Coronary artery (tissue), 2 donors: ENCODE measurements at regions not wholly inside any gene's neighbourhood (a gene's known extent, or its start where the extent isn't known, plus 50 kb on each side); places are given as distances from the start of the nearest gene placed in this dataset.

Source experiments
- DNase-seq: peaks from one replicate; pipeline ENCODE4 v3.0.0-alpha.2; 2017; ENCODE audit warnings: low spot score
- H3K27ac ChIP-seq, 2 donors: fragments of 200-600 bp; sonication (generic); one replicate each; pipeline ENCODE4 v1.5.1; 2016 to 2019
- H3K4me3 ChIP-seq: fragments of 200-600 bp; sonication (generic); 2 replicates; pipeline ENCODE4 v1.5.1; 2016; ENCODE audit warnings: mild to moderate bottlenecking, moderate library complexity
- CTCF ChIP-seq: fragments of 200-600 bp; sonication (generic); IDR thresholded peaks from one replicate; pipeline ENCODE4 v1.5.1; 2019; ENCODE audit warnings: antibody characterized with exemption

GRCh38 chr4:11328401-11328800 lies 100.3 kb downstream of the HS3ST1 start:
- no peak for DNase-seq
- Histone ChIP-seq H3K4me3 (no peak overlapping the region), H3K27ac (no peak overlapping the region)
- no peak for TF ChIP-seq CTCF

GRCh38 chr4:11326021-11326420 lies 102.7 kb downstream of the HS3ST1 start:
- H3K27ac ChIP-seq: no peak overlapping the region
- no peak for DNase-seq
- no peak overlapping the region for H3K4me3 ChIP-seq
- no peak for TF ChIP-seq CTCF

GRCh38 chr4:11323771-11324170 lies 104.9 kb downstream of the HS3ST1 start:
- no peak for TF ChIP-seq CTCF
- Histone ChIP-seq H3K4me3 (no peak overlapping the region), H3K27ac (no peak overlapping the region)
- no peak for DNase-seq

GRCh38 chr4:11313157-11313943 lies 115.3 kb downstream of the HS3ST1 start:
- no peak for TF ChIP-seq CTCF
- no peak for DNase-seq
- H3K27ac ChIP-seq: no peak overlapping the region

GRCh38 chr4:11312389-11312788 lies 116.3 kb downstream of the HS3ST1 start:
- H3K27ac ChIP-seq: no peak overlapping the region
- TF ChIP-seq CTCF: no peak
- no peak for DNase-seq
- no peak overlapping the region for H3K4me3 ChIP-seq

More at GRCh38 chr4:11313157-11313943, 115.3 kb downstream of the HS3ST1 start:
- no peak overlapping the region for H3K4me3 ChIP-seq

- DNase-seq: no peak
- Histone ChIP-seq H3K4me3 (no peak overlapping the region), H3K27ac (no peak overlapping the region)
- no peak for TF ChIP-seq CTCF
Measured at GRCh38 chr4:11301075-11301660, 127.5 kb downstream of the HS3ST1 start.

GRCh38 chr4:11299836-11300235 lies 128.9 kb downstream of the HS3ST1 start:
- DNase-seq: no peak
- no peak overlapping the region for H3K4me3 ChIP-seq
- TF ChIP-seq CTCF: no peak
- H3K27ac ChIP-seq: no peak overlapping the region
